Globus pallidus (tissue), 1 donor: ENCODE measurements at regions not wholly inside any gene's neighbourhood (a gene's known extent, or its start where the extent isn't known, plus 50 kb on each side); places are given as distances from the start of the nearest gene placed in this dataset.

Experiments used
- DNase-seq: peaks from one replicate; pipeline ENCODE4 v3.0.0-alpha.2; 2015; ENCODE audit warnings: low spot score

DNA sequence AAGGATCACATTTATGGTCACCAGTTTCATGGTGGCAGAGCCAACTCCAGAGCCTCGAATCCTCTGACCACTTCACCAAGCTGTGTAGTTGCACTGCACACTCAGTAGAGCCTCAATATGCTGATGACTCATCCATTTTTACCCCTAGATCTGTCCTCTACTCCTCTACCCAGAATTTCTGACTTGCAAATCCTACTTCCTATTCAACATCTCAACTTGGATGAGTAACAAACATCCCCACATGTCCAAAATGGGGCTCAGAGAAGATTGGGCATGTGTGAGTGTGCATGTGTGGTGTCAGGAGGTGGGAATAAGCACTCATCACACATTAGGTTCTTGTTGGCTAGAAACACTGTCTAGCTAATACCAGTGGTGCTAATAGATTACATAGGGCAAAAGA is 57.8 kb upstream of the IGFBP2 start:
- DNase-seq, result no peak

DNA sequence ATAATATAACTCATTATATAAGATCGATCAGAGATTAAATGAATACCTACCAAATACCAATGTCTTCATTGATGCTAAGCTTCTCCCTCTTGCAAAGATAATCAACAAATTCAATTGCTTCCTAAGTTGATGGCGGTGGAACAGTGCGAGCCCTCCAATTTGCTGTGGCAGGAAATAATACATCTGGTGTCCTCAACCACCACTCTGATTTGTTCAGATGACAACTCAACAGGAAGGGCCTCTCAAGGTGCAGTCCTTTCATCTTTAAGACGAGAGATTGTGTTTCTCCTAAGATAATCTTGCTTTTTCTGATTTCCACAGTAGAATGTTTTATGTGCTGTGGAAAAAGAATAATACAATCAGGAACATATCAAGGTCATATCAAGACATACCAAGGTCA is 56.6 kb upstream of the IGFBP2 start:
- DNase-seq, result no peak

DNA sequence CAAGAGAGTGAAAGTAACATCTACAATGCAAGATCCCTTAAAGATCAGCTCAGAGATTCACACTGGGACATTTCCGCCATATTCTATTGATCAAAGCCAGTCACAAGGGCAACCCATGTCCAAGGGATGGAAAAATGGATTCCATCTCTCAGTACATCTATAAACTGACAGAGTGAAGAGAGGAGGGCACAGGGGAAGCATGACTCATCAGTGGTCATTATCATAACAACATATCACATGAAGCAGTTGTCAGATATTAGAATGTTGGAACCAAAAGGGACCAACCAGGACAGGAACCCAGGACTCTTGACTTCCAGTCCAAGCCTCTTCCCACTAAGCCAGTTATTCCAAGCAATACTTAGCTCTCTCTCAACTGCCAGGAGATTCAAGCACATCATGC is 54.9 kb upstream of the IGFBP2 start:
- DNase-seq, result no peak

DNA sequence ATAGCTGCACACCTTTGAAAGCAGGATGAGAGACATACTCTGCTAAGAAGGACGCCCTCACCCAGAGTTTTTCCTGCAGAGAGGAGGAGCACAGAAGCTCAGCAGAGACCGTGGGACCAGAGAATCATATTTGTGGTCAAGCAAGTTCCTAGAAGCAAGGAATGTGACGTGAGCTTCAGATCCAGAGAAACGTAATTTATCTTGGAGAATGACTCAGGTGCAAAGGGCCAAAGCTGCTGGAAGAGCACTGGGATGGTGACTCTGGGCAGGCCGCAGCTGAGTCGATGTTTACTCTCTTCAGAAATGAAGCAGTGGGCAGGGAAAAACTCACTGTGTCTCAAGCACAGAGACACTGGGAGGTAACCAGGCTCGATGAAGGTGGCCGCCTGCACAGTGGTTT is 50.1 kb upstream of the IGFBP2 start:
- peak; percentile 6 for DNase-seq
